Fibroblast of skin of right biceps (primary cell): ENCODE measurements at regions not wholly inside any gene's neighbourhood (a gene's known extent, or its start where the extent isn't known, plus 50 kb on each side); places are given as distances from the start of the nearest gene placed in this dataset.
"Not testable (repeated sequence)": the region's sequence is repeated elsewhere in the genome, so short reads cannot be mapped to it uniquely, and the experiment has no call there.

Source experiments
- DNase-seq: peaks from one replicate; pipeline ENCODE4 v3.0.0-alpha.2; 2013

GRCh38 chr5:91315701-91316100, 67.4 kb downstream of the ARRDC3 start:
- no peak for DNase-seq

- DNase-seq = peak; percentile 94
Observed at GRCh38 chr5:91313757-91314673, 69.1 kb downstream of the ARRDC3 start.

GRCh38 chr5:91312698-91313097, 70.4 kb downstream of the ARRDC3 start:
- peak; percentile 30 for DNase-seq

- peak; percentile 97 for DNase-seq
Observed at GRCh38 chr5:91311697-91312501, 71.2 kb downstream of the ARRDC3 start.

- no peak for DNase-seq
Observed at GRCh38 chr5:91311168-91311696, 71.9 kb downstream of the ARRDC3 start.

GRCh38 chr5:91308157-91308556, 75.0 kb downstream of the ARRDC3 start:
- not testable (repeated sequence) for DNase-seq

- peak; percentile 61 for DNase-seq
Observed at GRCh38 chr5:91307048-91307447, 76.1 kb downstream of the ARRDC3 start.

- no peak for DNase-seq
Observed at GRCh38 chr5:91306497-91306896, 76.6 kb downstream of the ARRDC3 start.

- no peak for DNase-seq
Observed at GRCh38 chr5:91305640-91306039, 77.5 kb downstream of the ARRDC3 start.

GRCh38 chr5:91304015-91304414, 79.1 kb downstream of the ARRDC3 start:
- DNase-seq = not testable (repeated sequence)

- DNase-seq = no peak
Observed at GRCh38 chr5:91302958-91303357, 80.2 kb downstream of the ARRDC3 start.

- no peak for DNase-seq
Observed at GRCh38 chr5:91302305-91302704, 80.8 kb downstream of the ARRDC3 start.

- DNase-seq = no peak
Observed at GRCh38 chr5:91301106-91301846, 81.8 kb downstream of the ARRDC3 start.

- DNase-seq = no peak
Observed at GRCh38 chr5:91297994-91298393, 85.1 kb downstream of the ARRDC3 start.

- no peak for DNase-seq
Observed at GRCh38 chr5:91296674-91297143, 86.4 kb downstream of the ARRDC3 start.

GRCh38 chr5:91296102-91296501, 87.0 kb downstream of the ARRDC3 start:
- not testable (repeated sequence) for DNase-seq

- DNase-seq = no peak
Observed at GRCh38 chr5:91293131-91293530, 90.0 kb downstream of the ARRDC3 start.

- no peak for DNase-seq
Observed at GRCh38 chr5:91291628-91292569, 91.2 kb downstream of the ARRDC3 start.

GRCh38 chr5:91288118-91288916, 94.8 kb downstream of the ARRDC3 start:
- DNase-seq = peak; percentile 73

GRCh38 chr5:91285062-91285461, 98.1 kb downstream of the ARRDC3 start:
- DNase-seq = not testable (repeated sequence)

- DNase-seq = peak; percentile 78
Observed at GRCh38 chr5:91283899-91284298, 99.2 kb downstream of the ARRDC3 start.
